T-helper 17 cell (primary cell): ENCODE measurements at regions not wholly inside any gene's neighbourhood (a gene's known extent, or its start where the extent isn't known, plus 50 kb on each side); places are given as distances from the start of the nearest gene placed in this dataset.
A peak's percentile ranks its signal among the peaks of the same experiment; 100 is the strongest.
"Not testable (repeated sequence)": the region's sequence is repeated elsewhere in the genome, so short reads cannot be mapped to it uniquely, and the experiment has no call there.

ENCODE experiments used
- ATAC-seq: fragments of 150-1000 bp; cut with Tn5 transposase; 2 replicates; pipeline ENCODE4 v1.10.0; 2021; ENCODE audit warnings: mild to moderate bottlenecking, moderate library complexity
- DNase-seq, 3 donors: peaks; one replicate each; pipeline versions ENCODE4 v3.0.0 to v3.0.0-alpha.2; 2020 to 2021
- H3K9me3 ChIP-seq: one replicate; pipeline ENCODE4 v1.7.0; 2013; ENCODE audit warnings: low read length, mild to moderate bottlenecking; ENCODE audit not compliant: control insufficient read depth, poor library complexity, severe bottlenecking
- H3K27ac Mint-ChIP-seq: one replicate; pipeline ENCODE4 v1.8.0; 2022; ENCODE audit warnings: mild to moderate bottlenecking, moderate library complexity, mixed read lengths
- H3K27me3 Mint-ChIP-seq: one replicate; pipeline ENCODE4 v1.8.0; 2022; ENCODE audit warnings: mixed read lengths
- H3K36me3 Mint-ChIP-seq: one replicate; pipeline ENCODE4 v1.8.0; 2022; ENCODE audit warnings: low read depth, mixed read lengths
- H3K4me1 Mint-ChIP-seq: one replicate; pipeline ENCODE4 v1.8.0; 2022; ENCODE audit warnings: mild to moderate bottlenecking, mixed read lengths
- H3K4me3 Mint-ChIP-seq: one replicate; pipeline ENCODE4 v1.8.0; 2022; ENCODE audit warnings: mild to moderate bottlenecking, moderate library complexity, mixed read lengths

DNA sequence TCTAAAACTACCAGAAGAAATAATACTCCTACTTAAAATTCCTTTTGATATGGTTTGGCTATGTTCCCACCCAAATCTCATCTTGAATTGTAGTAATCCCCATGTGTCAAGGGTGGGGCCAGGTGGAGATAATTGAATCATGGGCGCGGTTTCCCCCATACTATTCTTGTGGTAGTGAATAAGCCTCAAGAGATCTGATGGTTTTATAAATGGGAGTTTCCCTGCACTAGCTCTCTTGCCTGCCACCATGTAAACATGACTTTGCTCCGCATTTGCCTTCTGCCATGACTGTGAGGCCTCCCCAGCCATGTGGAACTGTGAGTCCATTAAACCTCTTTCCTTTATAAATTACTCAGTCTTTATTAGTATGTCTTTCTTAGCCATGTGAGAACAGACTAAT, 390.5 kb downstream of the CHSY3 start:
- not testable (repeated sequence) for H3K4me3 Mint-ChIP-seq, H3K9me3 ChIP-seq, H3K27ac Mint-ChIP-seq, H3K27me3 Mint-ChIP-seq, H3K4me1 Mint-ChIP-seq, DNase-seq, H3K36me3 Mint-ChIP-seq, ATAC-seq

DNA sequence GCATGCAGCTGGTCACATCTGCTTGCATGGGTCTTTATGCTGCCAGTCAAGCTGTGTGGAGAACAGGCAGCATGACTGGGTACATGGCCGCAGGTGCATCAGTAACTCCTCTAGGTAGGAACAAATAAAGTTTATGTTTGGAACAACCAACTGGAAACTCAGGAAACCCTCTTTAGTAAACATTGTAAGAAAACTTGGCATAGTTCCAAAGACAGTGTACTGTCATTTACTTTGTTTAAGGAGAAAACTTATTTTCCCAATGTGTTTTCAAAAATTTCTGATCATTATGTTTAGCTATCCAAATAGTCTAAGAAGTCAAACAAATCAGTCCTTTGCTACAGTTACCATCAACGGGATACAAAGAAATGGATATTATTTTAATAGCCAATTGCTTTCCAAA, 386.0 kb downstream of the CHSY3 start:
- Mint-ChIP-seq H3K4me1 (no peaks in the 10 kb centered on the region), H3K4me3 (no peak overlapping the region), H3K27me3 (no peaks in the 10 kb centered on the region), H3K36me3 (no peaks in the 10 kb centered on the region), H3K27ac (no peak overlapping the region)
- ATAC-seq: no peak
- H3K9me3 ChIP-seq: no peaks in the 10 kb centered on the region
- DNase-seq: no peak

DNA sequence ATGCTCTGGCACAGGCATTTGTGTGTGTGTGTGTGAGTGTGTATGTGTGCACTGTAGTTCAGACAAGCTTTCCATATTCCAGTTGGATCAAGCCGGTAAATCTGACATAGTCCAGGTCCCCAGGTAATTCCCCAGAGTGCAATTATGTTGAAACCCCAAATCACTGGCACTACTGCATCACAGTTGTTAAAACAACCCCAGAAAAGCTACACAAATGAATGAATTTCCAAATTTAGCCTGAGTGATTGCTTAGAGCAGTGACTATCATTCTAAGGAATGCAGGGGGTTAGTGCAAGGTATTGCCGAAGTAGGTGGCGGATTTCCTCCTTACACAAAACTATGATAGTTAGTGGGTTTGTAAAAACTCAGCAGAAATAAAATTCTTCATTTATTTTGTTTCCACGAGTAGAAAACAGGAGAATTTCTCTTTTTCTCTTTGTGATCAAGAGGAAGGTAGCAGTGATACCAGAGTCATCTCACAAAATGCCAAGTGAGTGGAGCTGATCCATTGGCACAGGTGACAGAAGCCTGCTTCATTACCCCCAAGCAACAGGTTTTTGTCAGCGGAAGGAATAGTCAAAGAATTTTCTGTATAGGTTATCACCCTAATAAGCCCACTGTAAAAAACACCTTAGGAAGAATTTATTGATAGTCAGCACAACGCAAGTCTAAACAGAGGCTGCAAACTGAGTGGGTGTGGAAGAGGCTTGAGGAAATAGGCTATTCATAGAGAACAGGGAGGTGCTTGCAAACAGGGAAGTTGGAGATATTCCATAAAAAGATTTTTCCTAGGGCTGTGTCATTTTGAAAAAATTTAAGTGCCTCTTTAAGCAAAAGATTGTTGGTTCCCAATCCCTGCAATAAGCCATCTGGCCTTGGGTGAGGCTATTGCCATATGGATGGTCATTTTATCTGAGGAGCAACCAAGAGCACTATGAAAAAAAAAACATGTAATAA, 385.1 kb downstream of the CHSY3 start:
- H3K36me3 Mint-ChIP-seq: no peaks in the 10 kb centered on the region
- no peak for DNase-seq
- H3K4me1 Mint-ChIP-seq: no peaks in the 10 kb centered on the region
- H3K27ac Mint-ChIP-seq: no peak overlapping the region
- no peaks in the 10 kb centered on the region for H3K27me3 Mint-ChIP-seq
- no peak for ATAC-seq
- H3K4me3 Mint-ChIP-seq: no peak overlapping the region
- H3K9me3 ChIP-seq: no peaks in the 10 kb centered on the region

DNA sequence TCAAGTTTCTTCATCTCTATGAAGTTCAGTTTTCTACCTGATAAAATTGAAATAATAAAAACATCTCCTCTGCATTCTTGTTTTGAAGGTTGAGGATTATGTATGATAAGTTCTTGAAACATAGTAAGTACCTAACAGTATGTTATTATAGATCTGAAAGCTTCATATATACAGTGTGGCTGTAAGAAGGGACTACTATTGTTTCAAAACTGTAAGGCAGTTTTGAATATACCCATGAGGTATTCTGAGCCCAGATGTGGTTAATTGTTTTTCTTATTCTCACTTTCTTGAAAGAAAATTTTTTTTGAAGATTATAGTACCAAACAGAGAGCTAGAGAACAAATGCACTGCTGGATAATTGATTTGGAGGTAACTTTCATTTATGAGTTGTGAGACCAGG, 383.2 kb downstream of the CHSY3 start:
- Mint-ChIP-seq H3K27me3 (no peaks in the 10 kb centered on the region), H3K27ac (no peak overlapping the region), H3K4me3 (no peak overlapping the region), H3K4me1 (no peaks in the 10 kb centered on the region), H3K36me3 (no peaks in the 10 kb centered on the region)
- no peak for DNase-seq
- no peak for ATAC-seq
- no peaks in the 10 kb centered on the region for H3K9me3 ChIP-seq

DNA sequence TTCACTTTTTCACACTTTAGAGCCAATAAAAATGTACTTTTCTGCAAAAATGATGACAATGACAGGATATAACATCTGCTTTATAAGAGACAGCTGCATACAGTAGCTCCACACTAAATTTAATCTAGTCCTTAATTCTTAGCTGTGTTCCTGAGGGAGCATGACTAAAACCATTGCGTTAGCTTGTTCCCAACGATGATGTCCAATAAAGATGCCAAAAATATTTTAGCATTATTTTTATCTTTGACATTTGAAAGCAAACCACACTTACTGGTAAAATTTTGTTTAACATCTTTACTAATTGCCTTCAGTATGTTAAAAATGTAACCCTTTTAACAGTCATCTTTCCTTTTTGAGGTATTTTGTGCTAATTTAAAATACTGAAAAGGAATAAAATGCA, 382.7 kb downstream of the CHSY3 start:
- H3K4me3 Mint-ChIP-seq: no peak overlapping the region
- H3K36me3 Mint-ChIP-seq: no peaks in the 10 kb centered on the region
- no peak for DNase-seq
- no peak for ATAC-seq
- H3K4me1 Mint-ChIP-seq: no peaks in the 10 kb centered on the region
- H3K27ac Mint-ChIP-seq: no peak overlapping the region
- H3K27me3 Mint-ChIP-seq: no peaks in the 10 kb centered on the region
- H3K9me3 ChIP-seq: no peaks in the 10 kb centered on the region

DNA sequence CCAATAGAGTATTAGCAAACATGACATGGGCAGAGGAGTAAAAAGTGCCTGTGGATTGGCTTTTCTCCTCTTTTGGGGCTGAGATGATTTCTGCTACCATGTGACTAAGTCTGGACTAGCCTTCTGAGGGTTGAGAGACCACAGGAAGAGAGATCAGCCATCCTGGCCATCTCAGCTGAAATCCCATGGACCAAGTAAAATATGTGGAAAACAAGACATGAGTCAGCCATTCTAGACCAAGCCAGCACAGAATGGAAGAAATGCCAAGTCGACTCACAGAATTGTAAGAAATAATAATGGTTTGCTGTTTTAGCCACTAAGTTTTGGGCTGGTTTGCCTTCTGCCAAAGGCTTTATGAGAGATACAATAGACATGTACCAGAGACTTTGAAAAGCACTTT, 377.8 kb downstream of the CHSY3 start:
- no peaks in the 10 kb centered on the region for H3K4me1 Mint-ChIP-seq
- no peaks in the 10 kb centered on the region for H3K27me3 Mint-ChIP-seq
- H3K9me3 ChIP-seq: no peaks in the 10 kb centered on the region
- no peak for ATAC-seq
- no peak for DNase-seq
- no peak overlapping the region for H3K4me3 Mint-ChIP-seq
- H3K36me3 Mint-ChIP-seq: no peaks in the 10 kb centered on the region
- H3K27ac Mint-ChIP-seq: no peak overlapping the region

DNA sequence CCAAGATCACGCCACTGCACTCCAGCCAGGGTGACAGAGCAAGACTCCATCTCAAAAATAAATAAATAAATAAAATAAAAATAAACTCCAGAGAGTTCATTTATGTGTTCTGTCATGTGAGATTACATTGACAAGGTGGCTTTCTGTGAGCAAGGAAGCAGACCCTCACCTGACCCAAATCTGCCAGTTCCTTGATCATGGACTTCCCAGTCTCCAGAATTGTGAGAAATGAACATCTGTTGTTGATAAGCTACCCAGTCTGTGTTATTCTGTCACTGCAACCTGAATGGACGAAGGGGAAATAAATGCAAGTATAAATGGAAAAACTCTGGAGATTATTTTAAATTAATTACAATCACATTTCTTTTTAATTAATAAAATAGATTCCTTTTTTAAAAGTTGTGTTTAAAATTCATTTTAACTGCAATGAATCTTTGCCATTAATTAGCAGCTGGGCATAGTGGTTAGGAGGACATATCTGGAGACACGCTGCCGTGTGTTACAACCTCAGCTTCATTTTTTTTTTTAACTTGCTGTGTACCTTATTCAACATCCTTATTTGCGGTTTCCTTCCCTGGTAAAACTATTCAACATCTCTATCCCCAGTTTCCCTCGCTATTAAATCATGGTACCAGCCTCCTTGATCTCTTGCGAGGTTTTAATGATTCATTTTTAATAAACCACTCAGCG, 376.4 kb downstream of the CHSY3 start:
- H3K9me3 ChIP-seq: no peaks in the 10 kb centered on the region
- ATAC-seq: no peak
- H3K4me3 Mint-ChIP-seq: no peak overlapping the region
- no peak overlapping the region for H3K27ac Mint-ChIP-seq
- H3K36me3 Mint-ChIP-seq: peaks cover 2% of the 10 kb centered on the region
- peaks cover 5% of the 10 kb centered on the region for H3K27me3 Mint-ChIP-seq
- no peak for DNase-seq
- no peaks in the 10 kb centered on the region for H3K4me1 Mint-ChIP-seq

DNA sequence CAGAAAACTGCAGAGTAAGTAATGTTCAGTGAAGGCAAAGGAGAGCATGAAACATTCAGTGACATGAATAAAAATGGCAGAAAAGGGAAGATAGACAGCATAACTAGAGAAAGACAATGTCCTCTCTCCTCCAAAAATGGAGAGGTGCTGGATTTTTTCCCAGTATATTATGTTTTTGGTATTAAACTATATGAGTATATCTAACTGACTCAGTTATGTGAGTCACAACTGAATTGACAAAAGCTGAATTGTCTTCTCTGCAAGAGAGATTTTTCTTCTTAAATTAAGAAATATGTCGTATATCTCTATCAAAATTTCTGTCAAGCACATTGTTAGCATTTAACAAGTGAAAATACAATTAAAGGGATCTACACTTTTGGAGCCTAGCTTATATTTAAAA, 375.1 kb downstream of the CHSY3 start:
- no peak for DNase-seq

DNA sequence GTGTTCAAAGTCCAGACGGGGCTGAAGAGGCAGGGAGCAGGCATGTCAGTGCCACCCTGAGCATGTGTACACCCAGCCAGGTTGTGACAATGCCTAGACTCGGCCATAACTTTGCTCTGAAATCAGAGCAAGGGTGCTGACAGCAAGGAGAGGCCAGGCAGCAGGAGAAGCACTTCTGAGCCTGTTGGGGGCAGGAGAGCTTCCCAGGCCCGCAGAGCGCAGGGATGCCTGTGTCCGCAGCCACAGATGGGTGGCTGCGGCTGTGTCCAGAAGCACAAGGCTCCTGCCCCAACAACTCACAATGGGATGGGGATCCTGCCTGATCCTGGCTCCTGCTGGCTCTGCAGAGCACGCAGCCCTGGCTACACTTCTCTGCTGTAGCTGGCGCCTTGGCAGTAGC, 373.9 kb downstream of the CHSY3 start:
- peaks cover 5% of the 10 kb centered on the region for H3K27me3 Mint-ChIP-seq
- DNase-seq (no peak), ATAC-seq (no peak)
- no peaks in the 10 kb centered on the region for H3K4me1 Mint-ChIP-seq
- H3K4me3 Mint-ChIP-seq: no peak overlapping the region
- peak overlapping the region; percentile 10 for H3K27ac Mint-ChIP-seq
- no peaks in the 10 kb centered on the region for H3K9me3 ChIP-seq
- H3K36me3 Mint-ChIP-seq: peaks cover 2% of the 10 kb centered on the region

More for the DNA sequence above, 375.1 kb downstream of the CHSY3 start:
- no peak for ATAC-seq
- no peak overlapping the region for H3K4me3 Mint-ChIP-seq
- no peaks in the 10 kb centered on the region for H3K9me3 ChIP-seq
- peaks cover 2% of the 10 kb centered on the region for H3K36me3 Mint-ChIP-seq
- H3K27me3 Mint-ChIP-seq: peaks cover 5% of the 10 kb centered on the region
- no peak overlapping the region for H3K27ac Mint-ChIP-seq
- no peaks in the 10 kb centered on the region for H3K4me1 Mint-ChIP-seq

DNA sequence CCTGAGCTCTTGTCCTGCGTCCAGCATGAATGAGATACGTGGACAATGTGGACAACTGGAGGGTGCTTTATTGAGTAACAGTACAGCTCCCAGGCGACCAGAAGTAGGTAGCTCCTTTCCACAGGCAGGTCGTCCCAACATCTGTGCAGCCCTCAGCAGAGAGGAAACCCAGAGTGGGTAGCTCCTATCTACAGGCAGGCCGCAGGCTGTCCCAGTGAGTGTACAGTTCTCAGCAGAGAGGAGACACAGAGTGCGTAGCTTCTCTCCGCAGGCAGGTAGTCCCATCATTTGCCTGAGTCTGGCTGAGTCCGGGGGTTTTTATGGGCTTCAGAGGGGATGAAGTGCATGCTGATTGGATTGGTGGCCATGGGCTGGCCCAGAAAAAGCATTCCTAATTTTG, 373.3 kb downstream of the CHSY3 start:
- no peak for ATAC-seq
- peaks cover 5% of the 10 kb centered on the region for H3K27me3 Mint-ChIP-seq
- no peak overlapping the region for H3K4me3 Mint-ChIP-seq
- no peak overlapping the region for H3K27ac Mint-ChIP-seq
- H3K4me1 Mint-ChIP-seq: no peaks in the 10 kb centered on the region
- peaks cover 2% of the 10 kb centered on the region for H3K36me3 Mint-ChIP-seq
- DNase-seq: no peak
- H3K9me3 ChIP-seq: no peaks in the 10 kb centered on the region

DNA sequence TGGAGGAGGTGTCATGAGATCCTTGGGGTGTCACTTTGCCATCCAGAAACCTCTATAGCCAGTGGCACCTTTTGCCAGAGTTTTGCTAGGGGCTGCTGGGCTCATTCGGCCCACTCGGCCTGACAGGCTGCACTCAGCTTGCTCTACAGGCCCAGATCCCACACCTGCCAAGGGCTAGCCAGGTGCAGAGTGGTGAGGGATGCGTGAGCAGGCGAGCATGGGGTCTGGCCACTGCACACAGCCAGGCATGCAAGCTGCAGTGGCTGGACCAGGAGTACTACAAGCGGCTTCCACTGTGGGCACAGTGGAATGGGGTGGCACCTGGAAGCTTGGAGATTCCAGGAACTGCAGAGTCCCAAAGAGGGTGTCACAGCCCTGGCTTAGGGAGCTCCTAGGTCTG, 372.7 kb downstream of the CHSY3 start:
- no peaks in the 10 kb centered on the region for H3K4me1 Mint-ChIP-seq
- ATAC-seq: no peak
- H3K36me3 Mint-ChIP-seq: peaks cover 2% of the 10 kb centered on the region
- no peak overlapping the region for H3K4me3 Mint-ChIP-seq
- H3K27me3 Mint-ChIP-seq: peaks cover 5% of the 10 kb centered on the region
- H3K9me3 ChIP-seq: no peaks in the 10 kb centered on the region
- H3K27ac Mint-ChIP-seq: no peak overlapping the region
- no peak for DNase-seq

DNA sequence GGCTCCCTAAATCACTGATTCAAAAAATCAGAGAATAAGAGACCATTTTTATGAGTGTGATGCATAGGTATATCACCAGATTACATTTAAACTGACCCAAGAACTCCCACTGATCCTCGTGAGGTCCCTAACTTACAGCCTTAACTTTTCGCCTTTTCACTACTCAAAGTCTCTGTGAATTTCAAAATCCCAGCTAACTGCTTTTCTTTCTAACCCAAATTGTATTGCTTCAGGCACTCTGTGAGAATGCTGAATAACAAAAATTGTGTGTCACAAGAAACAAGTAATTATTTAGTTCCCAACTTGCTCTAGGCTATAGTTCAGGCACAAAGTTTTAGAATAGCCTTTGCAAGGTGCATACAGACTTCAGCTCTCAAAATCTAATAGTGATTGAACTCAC, 368.6 kb downstream of the CHSY3 start:
- no peak overlapping the region for H3K27ac Mint-ChIP-seq
- no peak overlapping the region for H3K4me3 Mint-ChIP-seq
- H3K27me3 Mint-ChIP-seq: peaks cover 5% of the 10 kb centered on the region
- H3K36me3 Mint-ChIP-seq: peaks cover 2% of the 10 kb centered on the region
- DNase-seq: no peak
- no peak for ATAC-seq
- H3K9me3 ChIP-seq: no peaks in the 10 kb centered on the region
- H3K4me1 Mint-ChIP-seq: no peaks in the 10 kb centered on the region

DNA sequence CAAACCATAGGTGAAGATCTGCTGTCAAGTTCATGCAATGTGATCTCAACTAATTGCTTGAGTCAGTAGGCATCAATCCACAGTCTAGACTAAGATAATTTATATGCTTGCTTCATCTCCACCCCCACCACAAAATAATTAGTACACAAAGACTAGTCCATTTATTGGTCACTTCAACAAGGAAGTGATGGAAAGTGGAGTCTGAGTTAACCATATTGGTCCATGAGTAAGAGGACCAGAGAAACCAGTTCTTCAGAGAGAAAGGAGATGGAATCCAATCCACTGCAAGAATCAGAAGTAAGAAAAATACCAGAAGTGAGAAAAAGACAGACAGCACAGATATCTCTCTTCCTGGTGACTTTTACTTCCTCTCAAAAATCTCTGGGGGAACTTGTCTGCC, 366.5 kb downstream of the CHSY3 start:
- H3K36me3 Mint-ChIP-seq: no peaks in the 10 kb centered on the region
- H3K9me3 ChIP-seq: no peaks in the 10 kb centered on the region
- DNase-seq (no peak), ATAC-seq (no peak)
- H3K4me3 Mint-ChIP-seq: no peak overlapping the region
- H3K27ac Mint-ChIP-seq: no peak overlapping the region
- no peaks in the 10 kb centered on the region for H3K4me1 Mint-ChIP-seq
- H3K27me3 Mint-ChIP-seq: no peaks in the 10 kb centered on the region

DNA sequence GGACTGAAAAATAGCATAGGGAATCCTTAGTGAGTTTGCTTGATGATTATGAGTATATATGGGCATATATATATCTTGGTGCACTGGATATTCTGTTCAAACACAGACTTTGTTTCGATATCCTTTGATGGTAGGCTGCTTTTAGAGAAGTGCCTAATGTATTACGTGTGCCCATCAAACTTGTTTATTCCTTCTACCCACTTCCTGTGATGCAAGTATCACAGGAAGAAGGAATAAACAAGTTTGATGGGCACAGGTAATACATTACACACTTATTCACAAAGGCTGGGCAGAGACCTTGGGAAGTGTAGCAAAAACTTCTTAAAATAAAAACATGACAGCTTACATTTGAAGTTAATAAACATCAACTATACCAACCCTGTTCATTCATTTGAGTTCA, 364.2 kb downstream of the CHSY3 start:
- H3K9me3 ChIP-seq: no peaks in the 10 kb centered on the region
- H3K27me3 Mint-ChIP-seq: no peaks in the 10 kb centered on the region
- H3K4me3 Mint-ChIP-seq: no peak overlapping the region
- ATAC-seq: no peak
- no peak overlapping the region for H3K27ac Mint-ChIP-seq
- H3K36me3 Mint-ChIP-seq: no peaks in the 10 kb centered on the region
- no peak for DNase-seq
- no peaks in the 10 kb centered on the region for H3K4me1 Mint-ChIP-seq
